Adrenal gland (tissue), 5 donors: ENCODE measurements at regions not wholly inside any gene's neighbourhood (a gene's known extent, or its start where the extent isn't known, plus 50 kb on each side); places are given as distances from the start of the nearest gene placed in this dataset.

Source experiments
- POLR2A ChIP-seq, 2 donors: fragments of 450-650 bp; IDR thresholded peaks; one replicate each; pipeline ENCODE4 v1.6.1; 2017; ENCODE audit warnings: antibody characterized with exemption in 2 of 2, mild to moderate bottlenecking in 2 of 2, moderate library complexity in 1 of 2
- TF ChIP-seq, protein P1 (sequence below), 6 experiments: fragments of 450-650 bp in 4 of 6; fragments of 200-600 bp in 2 of 6; sonication (generic) in 1 of 6; IDR thresholded peaks; 1 replicate in 5 of 6; 2 replicates in 1 of 6; pipeline versions ENCODE4 v1.5.1 to v1.8.0; 2016 to 2021; ENCODE audit warnings: antibody characterized with exemption in 6 of 6, mild to moderate bottlenecking in 2 of 6, moderate library complexity in 1 of 6
- donor health status: DM: no; HTN: no; CAD: no.

DNA sequence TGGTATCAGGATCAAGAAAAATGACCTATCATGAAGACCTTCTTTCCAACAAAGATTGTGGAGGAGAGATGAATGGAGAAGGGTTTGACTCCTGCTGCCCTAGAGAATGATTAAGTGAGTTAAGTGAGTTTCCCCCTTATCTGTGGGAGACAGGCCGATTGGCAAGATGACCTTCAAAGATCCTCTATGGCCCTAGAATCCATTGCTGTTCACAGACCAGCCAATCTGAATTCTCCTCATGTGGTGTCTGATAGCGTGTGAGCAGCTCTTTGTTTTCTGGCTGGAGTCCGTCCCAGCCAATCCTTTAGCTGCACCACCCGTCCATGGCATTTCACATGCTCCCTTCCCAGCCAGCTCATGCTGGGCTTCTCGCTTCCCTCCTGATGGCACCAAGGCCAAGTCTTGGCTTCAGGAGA lies 79.4 kb downstream of the MARCHF4 start:
- no peak for TF ChIP-seq POLR2A (IDR thresholded peaks at IDR 0.05)
- TF ChIP-seq, protein P1, sequence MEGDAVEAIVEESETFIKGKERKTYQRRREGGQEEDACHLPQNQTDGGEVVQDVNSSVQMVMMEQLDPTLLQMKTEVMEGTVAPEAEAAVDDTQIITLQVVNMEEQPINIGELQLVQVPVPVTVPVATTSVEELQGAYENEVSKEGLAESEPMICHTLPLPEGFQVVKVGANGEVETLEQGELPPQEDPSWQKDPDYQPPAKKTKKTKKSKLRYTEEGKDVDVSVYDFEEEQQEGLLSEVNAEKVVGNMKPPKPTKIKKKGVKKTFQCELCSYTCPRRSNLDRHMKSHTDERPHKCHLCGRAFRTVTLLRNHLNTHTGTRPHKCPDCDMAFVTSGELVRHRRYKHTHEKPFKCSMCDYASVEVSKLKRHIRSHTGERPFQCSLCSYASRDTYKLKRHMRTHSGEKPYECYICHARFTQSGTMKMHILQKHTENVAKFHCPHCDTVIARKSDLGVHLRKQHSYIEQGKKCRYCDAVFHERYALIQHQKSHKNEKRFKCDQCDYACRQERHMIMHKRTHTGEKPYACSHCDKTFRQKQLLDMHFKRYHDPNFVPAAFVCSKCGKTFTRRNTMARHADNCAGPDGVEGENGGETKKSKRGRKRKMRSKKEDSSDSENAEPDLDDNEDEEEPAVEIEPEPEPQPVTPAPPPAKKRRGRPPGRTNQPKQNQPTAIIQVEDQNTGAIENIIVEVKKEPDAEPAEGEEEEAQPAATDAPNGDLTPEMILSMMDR (IDR thresholded peaks at IDR 0.05), result no peak
